ENCODE measurements at regions not wholly inside any gene's neighbourhood (a gene's known extent, or its start where the extent isn't known, plus 50 kb on each side); places are given as distances from the start of the nearest gene placed in this dataset.
"Not testable (repeated sequence)": the region's sequence is repeated elsewhere in the genome, so short reads cannot be mapped to it uniquely, and the experiment has no call there.

DNA sequence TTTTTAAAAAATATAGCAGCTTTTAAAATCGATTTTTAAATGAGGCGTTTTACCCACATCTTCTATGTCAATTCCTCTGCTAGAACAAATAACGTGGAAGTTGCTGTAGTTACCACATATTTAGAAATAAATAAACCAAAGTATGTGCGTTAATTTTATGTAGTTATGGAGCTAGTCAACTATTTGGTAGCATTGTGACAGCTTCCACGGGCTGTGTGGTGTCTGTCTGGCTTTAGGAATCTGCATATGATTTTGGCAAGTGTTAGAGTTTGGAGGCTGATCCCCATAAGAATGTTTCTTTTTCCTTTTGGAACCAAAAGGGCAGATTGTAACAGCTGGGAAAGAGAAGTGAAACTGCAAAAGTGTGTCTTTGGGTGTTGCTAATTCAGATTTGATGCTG, 59.8 kb downstream of the HSFY2 start:
- H3K36me3 ChIP-seq; H3K4me1 ChIP-seq; H3K27ac ChIP-seq; intact Hi-C loops (cut with DNase I); H3K4me3 ChIP-seq; H3K9me3 ChIP-seq; H3K27me3 ChIP-seq; DNase-seq: not testable (repeated sequence)
- WGBS, 2 donors, result no CpG with 5 or more reads among the region's 5 CpGs

- H3K4me3 ChIP-seq; H3K4me1 ChIP-seq; intact Hi-C loops (cut with DNase I); H3K27ac ChIP-seq; H3K36me3 ChIP-seq; DNase-seq; H3K9me3 ChIP-seq; H3K27me3 ChIP-seq: not testable (repeated sequence)
- WGBS, 2 donors, result no CpG with 5 or more reads among the region's 2 CpGs
Measured at GRCh38 chrY:18718714-18719113, 54.8 kb downstream of the HSFY2 start.

- H3K4me3 ChIP-seq; H3K4me1 ChIP-seq; DNase-seq; H3K9me3 ChIP-seq; H3K27ac ChIP-seq; H3K27me3 ChIP-seq; intact Hi-C loops (cut with DNase I); H3K36me3 ChIP-seq: not testable (repeated sequence)
- no CpG with 5 or more reads among the region's 5 CpGs for WGBS, 2 donors
Measured at GRCh38 chrY:18720395-18720794, 53.1 kb downstream of the HSFY2 start.
